ENCODE measurements at regions not wholly inside any gene's neighbourhood (a gene's known extent, or its start where the extent isn't known, plus 50 kb on each side); places are given as distances from the start of the nearest gene placed in this dataset.
"Not testable (repeated sequence)": the region's sequence is repeated elsewhere in the genome, so short reads cannot be mapped to it uniquely, and the experiment has no call there.

- no peak for DNase-seq (ENCODE audit: low read depth)
Measured at GRCh38 chr2:144931480-144931879, 411.6 kb upstream of the ZEB2 start.

- no peak for DNase-seq (ENCODE audit: low read depth)
Measured at GRCh38 chr2:144927429-144927828, 407.5 kb upstream of the ZEB2 start.

- no peak for DNase-seq (ENCODE audit: low read depth)
Measured at GRCh38 chr2:144925886-144926285, 406.0 kb upstream of the ZEB2 start.

GRCh38 chr2:144924827-144925226 is 404.9 kb upstream of the ZEB2 start:
- no peak for DNase-seq (ENCODE audit: low read depth)

DNA sequence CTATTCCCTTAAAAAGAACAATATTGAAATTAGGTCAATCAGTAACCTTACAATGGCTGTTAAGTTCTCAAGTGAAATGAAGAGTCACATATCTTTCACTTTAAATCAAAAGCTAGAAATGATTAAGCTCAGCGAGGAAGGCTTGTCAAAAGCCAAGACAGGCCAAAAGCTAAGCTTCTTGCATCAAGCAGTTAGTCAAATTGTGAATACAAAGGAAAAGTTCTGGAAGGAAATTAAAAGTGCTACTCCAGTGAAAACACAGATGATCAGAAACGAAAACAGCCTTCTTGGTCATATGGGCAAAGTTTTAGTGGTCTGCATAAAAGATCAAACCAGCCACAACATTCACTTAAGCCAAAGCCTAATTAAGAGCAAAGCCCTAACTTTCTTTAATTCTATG is 402.6 kb upstream of the ZEB2 start:
- DNase-seq (ENCODE audit: low read depth): no peak

DNA sequence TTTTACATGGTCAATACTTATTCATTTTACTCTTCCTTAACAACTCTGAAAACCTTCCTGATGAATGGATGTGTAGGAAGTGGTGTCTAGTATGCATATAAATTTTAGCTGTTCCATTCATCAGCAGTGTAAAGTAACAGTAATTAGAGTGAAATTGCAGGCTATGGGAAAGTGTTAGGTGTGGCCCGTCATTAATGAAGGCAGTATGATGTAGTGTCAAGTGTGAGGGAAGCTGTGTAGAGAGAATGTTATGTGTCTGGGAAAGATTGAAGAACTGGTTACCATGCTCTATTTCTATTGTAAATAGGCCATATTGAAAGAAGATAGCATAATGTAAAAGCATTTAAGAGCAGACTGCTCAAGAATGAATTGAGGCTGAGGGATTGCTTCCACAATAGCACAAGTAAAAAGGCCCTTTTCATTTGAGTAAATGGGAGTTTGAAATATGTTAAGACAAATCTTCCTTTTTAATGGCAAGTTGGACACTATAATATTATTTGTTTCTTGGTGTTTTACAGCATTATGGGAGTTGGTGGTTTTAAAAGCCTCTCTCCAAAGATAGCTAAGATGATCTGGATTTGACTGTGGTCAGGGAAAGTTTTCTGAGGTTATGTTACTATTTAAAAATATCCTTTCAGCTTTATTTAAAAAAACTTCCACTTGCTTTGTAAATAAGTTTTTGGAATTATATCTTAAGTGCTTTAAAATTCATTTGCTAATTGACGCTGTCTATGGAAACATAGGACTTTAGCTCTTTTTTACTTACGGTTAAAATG is 401.0 kb upstream of the ZEB2 start:
- no peak for DNase-seq (ENCODE audit: low read depth)

DNA sequence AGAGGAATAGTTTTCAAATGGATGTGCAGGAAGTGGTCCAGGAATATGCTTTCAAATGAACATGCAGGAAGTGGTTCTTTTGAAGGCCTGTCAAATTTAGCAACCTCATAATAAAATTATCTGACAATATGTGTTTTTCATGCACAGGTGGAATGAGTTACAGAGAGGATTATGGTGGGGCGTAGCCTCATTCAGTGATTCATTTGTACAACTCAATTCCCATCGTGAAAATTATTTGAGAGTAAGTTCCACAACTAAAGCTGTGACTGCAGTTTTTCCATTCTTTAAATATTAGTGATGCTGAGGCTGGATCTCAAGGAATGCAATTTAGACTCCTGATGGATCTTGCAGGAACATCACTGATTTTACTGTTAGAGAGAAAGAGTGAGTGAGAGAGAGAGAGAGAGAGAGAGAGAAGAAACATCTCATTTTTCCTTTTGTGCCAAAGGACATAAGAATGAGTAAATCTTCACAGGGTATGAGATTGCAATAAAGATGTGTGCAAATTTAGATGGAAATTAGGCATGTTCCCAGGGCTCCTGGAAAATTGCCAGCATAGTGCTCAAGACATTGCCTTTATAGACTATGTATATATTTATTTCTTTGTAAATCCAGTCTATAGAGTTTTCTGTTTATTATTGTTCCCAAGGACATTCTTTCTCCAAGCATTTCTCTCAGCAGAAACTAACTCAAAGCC is 394.9 kb upstream of the ZEB2 start:
- DNase-seq (ENCODE audit: low read depth): no peak

DNA sequence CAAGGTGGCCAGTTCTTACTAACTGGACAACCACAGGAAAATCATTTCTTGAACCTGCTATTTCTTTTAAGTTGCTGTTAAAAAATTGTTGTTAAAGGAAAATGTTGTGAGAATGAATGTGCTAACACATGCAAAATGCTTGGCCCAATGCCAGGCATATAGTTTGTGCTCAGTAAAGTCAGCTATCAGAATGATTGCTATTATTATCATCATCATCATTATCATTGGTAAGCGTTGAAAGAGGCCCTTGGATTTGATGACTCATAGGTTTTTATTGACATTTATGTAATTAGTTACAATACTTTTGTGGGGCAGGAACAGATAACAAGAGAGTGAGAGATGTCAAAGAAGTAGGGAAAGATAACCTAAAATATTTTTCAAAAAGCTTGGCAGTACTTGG is 394.2 kb upstream of the ZEB2 start:
- no peak for DNase-seq (ENCODE audit: low read depth)

DNA sequence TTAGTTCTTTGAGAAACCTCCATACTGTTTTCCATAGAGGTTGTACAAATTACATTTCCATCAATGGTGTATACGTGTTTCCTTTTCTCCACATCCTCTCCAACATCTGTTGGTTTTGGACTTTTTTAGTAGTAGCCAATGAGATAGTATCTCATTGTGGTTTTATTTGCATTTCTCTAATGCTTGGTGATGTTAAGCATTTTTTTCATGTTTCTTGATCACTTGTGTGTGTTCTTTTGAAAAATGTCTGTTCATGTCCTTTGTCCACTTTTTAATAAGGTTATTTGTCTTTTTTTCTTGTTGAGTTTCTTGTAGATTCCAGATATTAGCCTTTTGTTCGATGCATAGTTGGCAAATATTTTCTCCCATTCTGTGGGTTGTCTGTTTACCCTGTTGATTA is 392.3 kb upstream of the ZEB2 start:
- DNase-seq (ENCODE audit: low read depth): no peak

DNA sequence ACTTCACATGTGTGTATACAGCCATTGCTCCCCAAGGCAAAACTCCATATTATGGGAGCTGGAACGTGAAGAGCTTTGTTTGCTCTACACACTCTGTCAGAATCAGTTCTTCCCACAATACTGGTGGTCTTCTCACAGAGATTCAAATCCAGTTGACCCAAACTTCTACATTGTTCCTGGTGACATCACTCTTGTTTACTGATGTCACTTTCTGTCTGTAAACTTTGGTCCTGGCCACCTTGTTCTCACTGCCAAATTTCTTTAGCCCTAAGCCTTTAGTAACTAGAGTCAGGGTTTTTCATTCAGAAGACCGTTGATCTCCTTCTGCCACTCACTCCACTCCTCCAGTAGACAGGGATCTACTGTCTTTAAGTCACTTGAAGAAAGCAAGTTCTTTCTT is 386.0 kb upstream of the ZEB2 start:
- DNase-seq (ENCODE audit: low read depth): no peak

DNA sequence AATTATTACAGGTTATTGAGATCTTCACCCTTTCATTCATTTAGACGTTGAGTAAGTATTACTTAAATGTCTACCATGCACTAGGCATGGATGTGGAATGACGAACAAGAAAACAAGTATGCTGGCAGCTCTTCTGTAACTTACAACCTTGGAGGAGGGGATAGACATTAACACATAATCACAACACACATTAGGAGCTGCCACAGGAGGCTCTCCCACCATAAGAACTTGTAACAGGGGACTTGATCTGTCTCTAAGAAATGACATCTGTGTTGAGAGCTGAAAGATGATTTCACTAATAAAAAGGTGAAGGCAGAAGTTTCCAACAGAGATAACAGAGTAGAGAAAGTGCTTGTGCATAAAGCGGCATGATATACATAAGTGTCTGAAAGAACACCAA is 384.7 kb upstream of the ZEB2 start:
- DNase-seq (ENCODE audit: low read depth): no peak

DNA sequence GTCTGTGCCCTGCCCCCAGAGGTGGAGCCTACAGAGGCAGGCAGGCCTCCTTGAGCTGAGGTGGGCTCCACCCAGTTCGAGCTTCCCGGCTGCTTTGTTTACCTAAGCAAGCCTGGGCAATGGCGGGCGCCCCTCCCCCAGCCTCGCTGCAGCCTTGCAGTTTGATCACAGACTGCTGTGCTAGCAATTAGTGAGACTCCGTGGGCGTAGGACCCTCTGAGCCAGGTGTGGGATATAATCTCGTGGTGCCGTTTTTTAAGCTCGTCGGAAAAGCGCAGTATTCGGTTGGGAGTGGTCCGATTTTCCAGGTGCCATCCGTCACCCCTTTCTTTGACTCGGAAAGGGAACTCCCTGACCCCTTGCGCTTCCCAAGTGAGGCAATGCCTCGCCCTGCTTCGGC is 383.1 kb upstream of the ZEB2 start:
- DNase-seq (ENCODE audit: low read depth): not testable (repeated sequence)

- DNase-seq (ENCODE audit: low read depth): not testable (repeated sequence)
Measured at GRCh38 chr2:144901386-144901785, 381.5 kb upstream of the ZEB2 start.

DNA sequence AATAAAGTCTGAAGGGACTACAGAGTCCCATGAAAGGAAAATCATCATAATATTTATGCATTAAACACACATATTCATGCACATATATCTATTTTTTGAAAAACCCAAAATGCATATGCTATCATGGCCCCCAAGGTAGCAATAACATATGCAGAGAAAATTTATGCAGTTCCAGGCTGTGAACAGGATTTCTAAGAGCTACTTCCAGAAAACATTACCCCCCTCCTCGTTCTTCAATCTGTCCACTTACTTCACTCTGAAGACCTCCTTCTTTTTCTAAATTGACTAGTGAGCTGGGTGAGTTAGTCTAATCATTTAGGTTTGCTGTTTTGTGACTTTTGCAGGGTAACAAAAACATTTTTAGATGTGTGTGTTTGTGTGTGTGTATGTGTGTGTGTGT is 376.4 kb upstream of the ZEB2 start:
- DNase-seq (ENCODE audit: low read depth): no peak

- no peak for DNase-seq (ENCODE audit: low read depth)
Measured at GRCh38 chr2:144894612-144895599, 375.0 kb upstream of the ZEB2 start.

- DNase-seq (ENCODE audit: low read depth): no peak
Measured at GRCh38 chr2:144893464-144893863, 373.5 kb upstream of the ZEB2 start.

DNA sequence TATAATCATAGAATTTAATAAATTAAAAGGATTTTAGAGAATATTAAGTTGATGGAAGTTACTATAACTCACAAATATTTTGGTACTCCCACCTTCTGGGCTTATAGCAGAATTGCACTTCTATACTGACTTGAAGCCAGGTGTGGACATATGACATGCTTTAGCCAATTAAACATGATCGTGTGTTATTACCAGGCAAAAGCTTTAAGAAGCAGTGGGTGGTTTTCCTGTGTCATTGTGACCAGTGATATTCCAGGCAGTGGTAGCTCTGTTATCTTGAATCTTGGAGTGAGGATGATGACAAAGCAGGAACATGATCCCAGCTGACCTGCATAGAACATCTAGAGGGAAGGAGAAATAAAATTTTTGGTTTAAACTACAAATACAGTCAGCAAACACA is 370.9 kb upstream of the ZEB2 start:
- no peak for DNase-seq (ENCODE audit: low read depth)

DNA sequence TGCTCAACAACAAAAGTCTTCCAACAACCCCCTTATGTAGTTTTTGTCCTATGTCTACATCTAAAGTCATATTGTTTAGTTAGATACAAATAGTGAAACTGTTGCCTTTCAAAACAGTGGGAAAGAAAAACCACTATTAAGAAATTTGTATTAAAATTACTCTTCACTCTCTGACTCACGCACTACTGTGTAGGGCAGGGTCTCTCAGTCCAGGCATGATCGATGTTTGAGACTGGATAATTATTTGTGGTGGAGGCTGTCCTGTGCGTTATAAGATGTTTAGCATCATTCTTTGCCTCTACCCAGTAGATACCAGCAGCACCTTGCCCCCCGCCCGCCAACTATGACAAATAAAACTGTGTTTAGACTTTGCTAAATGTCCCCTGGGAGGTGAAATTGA is 369.4 kb upstream of the ZEB2 start:
- no peak for DNase-seq (ENCODE audit: low read depth)

GRCh38 chr2:144886862-144887261 is 366.9 kb upstream of the ZEB2 start:
- no peak for DNase-seq (ENCODE audit: low read depth)

- DNase-seq (ENCODE audit: low read depth): no peak
Measured at GRCh38 chr2:144877893-144878292, 358.0 kb upstream of the ZEB2 start.

DNA sequence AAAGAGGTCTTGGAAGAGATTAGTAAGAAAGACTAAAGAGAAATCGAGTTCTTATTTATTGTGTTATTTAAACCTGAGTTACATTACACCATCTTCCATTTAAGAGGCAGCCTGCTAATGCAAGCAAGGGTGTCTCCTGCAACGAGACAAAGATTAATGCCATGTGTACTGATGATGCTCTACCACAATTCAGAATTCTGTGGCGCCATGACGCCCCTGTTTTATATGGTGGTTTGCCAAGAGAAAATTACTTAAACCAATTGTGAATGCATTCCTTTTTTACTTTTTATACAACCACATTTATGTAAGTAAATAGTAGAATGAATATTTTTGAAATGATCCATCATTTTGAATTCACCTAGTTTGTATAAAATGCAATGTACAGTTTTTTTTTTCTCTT is 356.1 kb upstream of the ZEB2 start:
- no peak for DNase-seq (ENCODE audit: low read depth)

GRCh38 chr2:144875290-144875969 is 355.5 kb upstream of the ZEB2 start:
- DNase-seq (ENCODE audit: low read depth): no peak
